ENCODE measurements at regions not wholly inside any gene's neighbourhood (a gene's known extent, or its start where the extent isn't known, plus 50 kb on each side); places are given as distances from the start of the nearest gene placed in this dataset.

DNA sequence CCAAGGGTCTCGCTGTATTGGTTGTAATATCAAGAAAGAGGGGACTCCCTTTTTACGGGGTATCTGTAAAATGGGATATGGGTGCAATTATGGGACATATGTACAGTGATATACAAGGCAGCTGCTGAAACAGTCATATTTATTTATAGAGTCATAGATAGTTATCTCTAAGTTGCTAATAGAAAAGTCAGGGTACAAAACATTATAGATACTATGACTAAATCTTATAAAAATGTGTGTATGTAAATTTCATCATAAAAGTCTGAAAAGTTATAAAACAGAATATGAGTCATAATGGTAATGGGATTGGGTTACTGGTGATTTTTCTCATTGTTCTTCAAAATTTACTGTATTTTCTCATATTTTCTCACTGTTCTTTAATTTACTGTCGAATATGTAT lies 344.9 kb upstream of the SLCO3A1 start:
- DNase-seq = no peak
- TF ChIP-seq, protein P1, sequence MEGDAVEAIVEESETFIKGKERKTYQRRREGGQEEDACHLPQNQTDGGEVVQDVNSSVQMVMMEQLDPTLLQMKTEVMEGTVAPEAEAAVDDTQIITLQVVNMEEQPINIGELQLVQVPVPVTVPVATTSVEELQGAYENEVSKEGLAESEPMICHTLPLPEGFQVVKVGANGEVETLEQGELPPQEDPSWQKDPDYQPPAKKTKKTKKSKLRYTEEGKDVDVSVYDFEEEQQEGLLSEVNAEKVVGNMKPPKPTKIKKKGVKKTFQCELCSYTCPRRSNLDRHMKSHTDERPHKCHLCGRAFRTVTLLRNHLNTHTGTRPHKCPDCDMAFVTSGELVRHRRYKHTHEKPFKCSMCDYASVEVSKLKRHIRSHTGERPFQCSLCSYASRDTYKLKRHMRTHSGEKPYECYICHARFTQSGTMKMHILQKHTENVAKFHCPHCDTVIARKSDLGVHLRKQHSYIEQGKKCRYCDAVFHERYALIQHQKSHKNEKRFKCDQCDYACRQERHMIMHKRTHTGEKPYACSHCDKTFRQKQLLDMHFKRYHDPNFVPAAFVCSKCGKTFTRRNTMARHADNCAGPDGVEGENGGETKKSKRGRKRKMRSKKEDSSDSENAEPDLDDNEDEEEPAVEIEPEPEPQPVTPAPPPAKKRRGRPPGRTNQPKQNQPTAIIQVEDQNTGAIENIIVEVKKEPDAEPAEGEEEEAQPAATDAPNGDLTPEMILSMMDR (IDR thresholded peaks at IDR 0.05) = no peak
- Mint-ChIP-seq H3K27me3 (ENCODE audit: low read depth, poor library complexity) (no peaks in the 10 kb centered on the region), H3K4me3 (no peak overlapping the region), H3K27ac (no peak overlapping the region), H3K9me3 (peaks cover 5% of the 10 kb centered on the region), H3K4me1 (no peaks in the 10 kb centered on the region), H3K36me3 (ENCODE audit: low read depth) (no peaks in the 10 kb centered on the region)

DNA sequence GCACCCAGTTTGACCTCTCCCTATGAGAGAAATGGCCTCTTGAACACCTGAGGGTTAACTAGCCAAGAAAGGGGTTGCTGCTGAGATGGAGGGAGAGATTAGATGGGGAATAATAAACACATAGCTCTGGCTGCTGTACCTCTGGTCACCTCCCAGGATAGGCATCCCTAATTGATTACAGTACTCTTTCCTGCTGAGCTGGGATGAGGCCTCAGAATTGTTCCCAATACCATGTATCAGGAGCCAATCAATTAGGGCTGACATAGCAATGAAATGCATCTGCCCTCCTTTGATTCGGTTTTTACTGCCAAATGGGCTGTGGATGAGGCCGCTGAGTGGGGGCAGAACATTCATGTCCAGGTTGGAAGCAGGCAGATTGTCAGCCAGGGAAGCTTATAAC lies 339.4 kb upstream of the SLCO3A1 start:
- Mint-ChIP-seq H3K36me3 (ENCODE audit: low read depth) (no peaks in the 10 kb centered on the region), H3K4me1 (peaks cover 14% of the 10 kb centered on the region), H3K9me3 (no peaks in the 10 kb centered on the region), H3K27me3 (ENCODE audit: low read depth, poor library complexity) (peaks cover 10% of the 10 kb centered on the region), H3K4me3 (no peak overlapping the region), H3K27ac (no peak overlapping the region)
- no peak for DNase-seq
- TF ChIP-seq, protein P1 (IDR thresholded peaks at IDR 0.05) = no peak

DNA sequence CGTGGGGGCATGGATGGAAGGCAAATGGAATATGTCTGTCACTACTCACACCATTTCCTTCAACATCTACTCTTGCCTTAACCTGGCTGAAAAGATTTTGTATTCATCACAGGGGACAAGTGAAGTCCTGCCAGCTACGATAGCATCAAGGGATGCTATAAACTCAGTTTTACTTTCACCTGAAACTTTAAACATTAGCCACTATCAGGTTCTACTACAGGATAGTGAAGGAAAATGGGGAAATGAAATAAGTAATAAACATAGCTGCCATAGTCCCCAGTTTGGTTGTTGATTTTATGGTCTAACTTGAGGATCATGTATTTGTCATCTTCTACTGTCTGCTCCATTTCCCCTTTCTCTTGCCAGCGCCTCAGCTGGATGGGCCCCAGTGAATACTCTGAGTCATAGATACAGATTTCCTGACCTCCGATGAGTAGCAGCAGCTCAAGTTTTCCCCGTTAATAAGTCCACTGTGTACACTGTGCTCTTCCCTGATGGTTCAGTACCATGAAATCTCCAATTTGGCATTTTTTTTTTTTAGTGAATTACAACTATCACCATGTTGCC lies 338.2 kb upstream of the SLCO3A1 start:
- H3K27me3 Mint-ChIP-seq (ENCODE audit: low read depth, poor library complexity) = peaks cover 10% of the 10 kb centered on the region
- H3K4me3 Mint-ChIP-seq = no peak overlapping the region
- H3K27ac Mint-ChIP-seq = no peak overlapping the region
- H3K4me1 Mint-ChIP-seq = peaks cover 14% of the 10 kb centered on the region
- TF ChIP-seq, protein P1 (IDR thresholded peaks at IDR 0.05) = no peak
- no peak for DNase-seq
- H3K36me3 Mint-ChIP-seq (ENCODE audit: low read depth) = no peaks in the 10 kb centered on the region
- H3K9me3 Mint-ChIP-seq = no peaks in the 10 kb centered on the region

DNA sequence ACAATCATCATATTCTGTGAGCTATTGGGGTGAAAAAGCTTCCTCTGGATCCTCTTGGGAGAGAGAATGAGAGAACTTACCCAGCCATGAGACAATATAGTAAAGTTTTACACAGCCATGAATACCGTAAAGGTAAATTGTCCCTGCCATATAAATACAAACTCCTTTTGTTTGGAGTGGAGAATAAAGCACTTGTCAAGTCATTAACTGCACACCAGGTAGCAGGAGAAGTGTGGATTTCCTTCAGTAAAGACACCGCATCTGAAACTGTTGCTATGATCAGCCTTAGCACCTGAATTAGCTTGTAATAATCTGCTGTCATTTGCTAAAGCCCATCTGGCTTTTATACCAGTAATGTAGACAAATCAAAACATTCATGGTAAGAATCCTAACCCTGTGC lies 336.6 kb upstream of the SLCO3A1 start:
- peaks cover 14% of the 10 kb centered on the region for H3K4me1 Mint-ChIP-seq
- peaks cover 10% of the 10 kb centered on the region for H3K27me3 Mint-ChIP-seq (ENCODE audit: low read depth, poor library complexity)
- DNase-seq = no peak
- TF ChIP-seq, protein P1 (IDR thresholded peaks at IDR 0.05) = no peak
- H3K9me3 Mint-ChIP-seq = no peaks in the 10 kb centered on the region
- H3K4me3 Mint-ChIP-seq = no peak overlapping the region
- no peaks in the 10 kb centered on the region for H3K36me3 Mint-ChIP-seq (ENCODE audit: low read depth)
- H3K27ac Mint-ChIP-seq = no peak overlapping the region

DNA sequence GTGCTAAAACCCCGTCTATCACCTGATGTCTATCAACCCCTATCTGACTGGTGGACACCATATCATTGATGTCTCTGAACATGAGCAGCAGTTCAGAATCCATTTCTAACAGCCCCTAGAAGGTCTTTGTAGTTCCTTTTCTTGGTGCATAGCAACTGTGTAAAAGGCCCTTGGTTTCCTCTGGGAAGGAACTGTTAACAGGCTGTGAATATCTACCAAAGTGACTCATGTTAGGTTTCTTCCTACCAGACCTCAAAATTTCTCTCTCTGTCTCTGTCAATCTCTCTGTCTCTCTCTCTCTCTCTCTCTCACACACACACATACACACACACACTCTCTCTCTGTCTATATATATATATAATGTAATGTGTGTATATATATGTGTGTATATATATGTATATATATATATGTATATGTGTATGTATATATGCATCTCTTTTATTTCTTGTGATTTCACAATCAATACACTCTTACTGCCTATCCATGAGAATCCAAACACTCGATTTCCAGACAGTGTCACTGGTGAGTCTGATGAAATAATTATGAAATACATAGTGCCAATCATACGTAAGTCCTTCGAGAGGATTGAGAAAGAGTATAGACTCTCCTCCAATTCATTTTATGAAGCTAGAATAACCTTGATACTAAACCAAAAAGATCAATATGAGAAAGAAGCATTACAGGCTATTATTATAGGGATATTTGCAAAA lies 335.9 kb upstream of the SLCO3A1 start:
- TF ChIP-seq, protein P1 (IDR thresholded peaks at IDR 0.05) = no peak
- no peaks in the 10 kb centered on the region for H3K36me3 Mint-ChIP-seq (ENCODE audit: low read depth)
- no peak for DNase-seq
- no peak overlapping the region for H3K27ac Mint-ChIP-seq
- H3K4me1 Mint-ChIP-seq = peaks cover 14% of the 10 kb centered on the region
- peaks cover 10% of the 10 kb centered on the region for H3K27me3 Mint-ChIP-seq (ENCODE audit: low read depth, poor library complexity)
- no peaks in the 10 kb centered on the region for H3K9me3 Mint-ChIP-seq
- H3K4me3 Mint-ChIP-seq = no peak overlapping the region

DNA sequence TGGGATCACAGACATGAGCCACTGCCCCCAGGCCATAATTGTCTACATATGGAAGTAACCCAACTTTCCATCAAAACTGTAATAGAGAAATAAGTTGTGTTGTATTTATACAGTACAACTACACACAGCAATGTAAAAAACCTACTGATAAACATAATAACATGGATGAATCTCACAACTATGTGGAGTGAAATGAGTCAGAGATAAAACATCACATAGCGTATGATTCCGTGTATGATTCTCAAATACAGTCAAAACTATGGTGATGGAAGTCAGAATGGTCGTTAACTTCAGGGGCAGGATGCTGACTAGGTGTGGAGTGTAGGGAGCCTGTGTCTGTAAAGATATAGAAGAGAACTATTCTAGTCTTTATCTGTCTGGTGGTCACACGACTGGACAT lies 332.7 kb upstream of the SLCO3A1 start:
- Mint-ChIP-seq H3K27ac (no peak overlapping the region), H3K4me3 (no peak overlapping the region)
- TF ChIP-seq, protein P1 (IDR thresholded peaks at IDR 0.05) = no peak

More for the DNA sequence above, 332.7 kb upstream of the SLCO3A1 start:
- Mint-ChIP-seq H3K27me3 (ENCODE audit: low read depth, poor library complexity) (peaks cover 12% of the 10 kb centered on the region), H3K9me3 (peaks cover 26% of the 10 kb centered on the region), H3K36me3 (ENCODE audit: low read depth) (peaks cover 3% of the 10 kb centered on the region), H3K4me1 (peaks cover 7% of the 10 kb centered on the region)
- DNase-seq = no peak
